Suprapubic skin (tissue), 4 donors: ENCODE measurements at regions not wholly inside any gene's neighbourhood (a gene's known extent, or its start where the extent isn't known, plus 50 kb on each side); places are given as distances from the start of the nearest gene placed in this dataset.

Experiments used
- EP300 ChIP-seq: sonication (generic); formaldehyde crosslinking; IDR thresholded peaks from one replicate; pipeline ENCODE4 v1.6.1; 2017; ENCODE audit warnings: antibody characterized with exemption
- POLR2A ChIP-seq, 2 donors: fragments of 450-650 bp; IDR thresholded peaks; one replicate each; pipeline ENCODE4 v1.6.1; 2017; ENCODE audit warnings: antibody characterized with exemption in 2 of 2, mild to moderate bottlenecking in 2 of 2, moderate library complexity in 2 of 2
- POLR2AphosphoS5 ChIP-seq, 3 donors: sonication (generic); formaldehyde crosslinking; IDR thresholded peaks; one replicate each; pipeline ENCODE4 v1.6.1; 2017; ENCODE audit warnings: antibody characterized with exemption in 3 of 3
- TF ChIP-seq, protein P1 (sequence below), 2 donors: fragments of 200-600 bp in 1 of 2; fragments of 450-650 bp in 1 of 2; sonication (generic) in 1 of 2; IDR thresholded peaks; one replicate each; pipeline ENCODE4 v1.5.1; 2016 to 2019; ENCODE audit warnings: antibody characterized with exemption in 2 of 2, mild to moderate bottlenecking in 1 of 2, moderate library complexity in 1 of 2

DNA sequence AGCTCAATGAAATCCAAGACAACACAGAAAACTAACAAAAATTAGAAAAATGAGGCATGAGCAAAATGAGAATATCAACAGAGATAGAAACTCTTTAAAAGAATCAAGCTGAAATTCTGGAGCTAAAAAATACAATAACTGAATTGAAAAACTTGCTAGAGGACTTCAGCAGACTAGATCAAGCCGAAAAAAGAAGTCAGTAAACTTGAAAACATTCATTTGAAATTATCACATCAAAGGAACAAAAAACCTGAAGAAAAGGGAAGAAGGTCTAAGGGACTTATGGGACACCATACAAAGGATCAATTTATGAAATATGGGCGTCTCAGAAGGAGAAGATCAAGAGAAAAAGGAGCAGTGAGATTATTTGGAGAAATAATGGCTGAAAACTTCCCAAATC, 131.3 kb downstream of the PTCHD1 start:
- TF ChIP-seq, protein P1, sequence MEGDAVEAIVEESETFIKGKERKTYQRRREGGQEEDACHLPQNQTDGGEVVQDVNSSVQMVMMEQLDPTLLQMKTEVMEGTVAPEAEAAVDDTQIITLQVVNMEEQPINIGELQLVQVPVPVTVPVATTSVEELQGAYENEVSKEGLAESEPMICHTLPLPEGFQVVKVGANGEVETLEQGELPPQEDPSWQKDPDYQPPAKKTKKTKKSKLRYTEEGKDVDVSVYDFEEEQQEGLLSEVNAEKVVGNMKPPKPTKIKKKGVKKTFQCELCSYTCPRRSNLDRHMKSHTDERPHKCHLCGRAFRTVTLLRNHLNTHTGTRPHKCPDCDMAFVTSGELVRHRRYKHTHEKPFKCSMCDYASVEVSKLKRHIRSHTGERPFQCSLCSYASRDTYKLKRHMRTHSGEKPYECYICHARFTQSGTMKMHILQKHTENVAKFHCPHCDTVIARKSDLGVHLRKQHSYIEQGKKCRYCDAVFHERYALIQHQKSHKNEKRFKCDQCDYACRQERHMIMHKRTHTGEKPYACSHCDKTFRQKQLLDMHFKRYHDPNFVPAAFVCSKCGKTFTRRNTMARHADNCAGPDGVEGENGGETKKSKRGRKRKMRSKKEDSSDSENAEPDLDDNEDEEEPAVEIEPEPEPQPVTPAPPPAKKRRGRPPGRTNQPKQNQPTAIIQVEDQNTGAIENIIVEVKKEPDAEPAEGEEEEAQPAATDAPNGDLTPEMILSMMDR (IDR thresholded peaks at IDR 0.05) = no peak
- TF ChIP-seq POLR2AphosphoS5 (IDR thresholded peaks at IDR 0.05) = no peak
- TF ChIP-seq POLR2A (IDR thresholded peaks at IDR 0.05) = no peak
- TF ChIP-seq EP300 = no peak
